ENCODE measurements at regions not wholly inside any gene's neighbourhood (a gene's known extent, or its start where the extent isn't known, plus 50 kb on each side); places are given as distances from the start of the nearest gene placed in this dataset.
A peak's percentile ranks its signal among the peaks of the same experiment; 100 is the strongest.
"Not testable (repeated sequence)": the region's sequence is repeated elsewhere in the genome, so short reads cannot be mapped to it uniquely, and the experiment has no call there.

DNA sequence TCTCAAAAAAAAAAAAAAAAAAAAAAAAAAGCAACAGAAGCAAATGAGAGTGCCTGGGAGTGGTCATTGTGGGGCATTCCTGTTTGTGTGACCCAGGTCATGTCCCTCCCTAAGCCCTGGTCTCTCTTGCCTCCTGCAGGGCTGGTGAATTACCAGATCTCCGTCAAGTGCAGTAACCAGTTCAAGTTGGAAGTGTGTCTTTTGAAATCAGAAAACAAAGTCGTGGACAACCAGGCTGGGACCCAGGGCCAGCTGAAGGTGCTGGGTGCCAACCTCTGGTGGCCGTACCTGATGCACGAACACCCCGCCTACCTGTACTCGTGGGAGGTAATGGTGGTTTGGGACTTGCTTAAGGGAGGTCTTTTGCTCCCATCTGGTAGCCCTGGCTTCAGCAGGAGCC is 1362.0 kb downstream of the CDH12 start:
- H3K4me3 ChIP-seq (ENCODE audit: low read depth, low read length), result not testable (repeated sequence)

DNA sequence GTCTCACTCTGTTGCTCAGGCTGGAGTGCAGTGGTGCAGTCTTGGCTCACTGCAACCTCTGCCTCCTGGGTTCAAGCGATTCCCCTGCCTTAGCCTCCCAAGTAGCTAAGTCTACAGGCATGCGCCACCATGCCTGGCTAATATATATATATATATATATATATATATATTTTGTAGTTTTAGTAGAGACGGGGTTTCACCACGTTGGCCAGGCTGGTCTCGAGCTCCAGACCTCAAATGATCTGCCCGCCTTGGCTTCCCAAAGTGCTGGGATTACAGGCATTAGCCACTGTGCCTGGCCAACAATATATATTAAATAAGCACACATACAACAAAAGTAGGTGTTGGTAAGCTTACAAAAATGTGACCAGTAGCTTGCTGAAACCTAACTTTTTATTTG is 1364.3 kb downstream of the CDH12 start:
- H3K4me3 ChIP-seq (ENCODE audit: low read depth, low read length); DNase-seq (ENCODE audit: low read depth): not testable (repeated sequence)

More for the DNA sequence above, 1362.0 kb downstream of the CDH12 start:
- DNase-seq (ENCODE audit: low read depth), result not testable (repeated sequence)

DNA sequence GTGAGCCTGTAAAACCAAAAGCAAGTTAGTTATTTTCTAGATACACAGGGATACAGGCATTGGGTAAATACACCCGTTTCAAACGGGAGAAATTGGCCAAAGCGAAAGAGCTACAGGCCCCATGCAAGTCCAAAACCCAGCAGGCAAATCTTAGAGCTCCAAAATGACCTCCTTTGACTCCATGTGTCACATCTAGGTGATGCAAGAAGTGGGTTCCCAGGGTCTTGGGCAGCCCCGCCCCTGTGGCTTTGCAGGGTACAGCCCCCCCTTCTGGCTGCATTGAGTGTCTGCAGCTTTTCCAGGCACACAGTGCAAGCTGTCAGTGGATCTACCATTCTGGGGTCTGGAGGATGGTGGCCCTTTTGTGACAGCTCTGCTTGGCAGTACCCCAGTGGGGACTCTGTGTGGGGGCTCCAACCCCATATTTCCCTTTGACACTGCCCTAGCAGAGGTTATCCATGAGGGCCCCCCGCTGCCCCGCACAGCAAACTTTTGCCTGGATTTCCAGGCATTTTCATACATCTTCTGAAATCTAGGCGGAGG is 1367.6 kb downstream of the CDH12 start:
- not testable (repeated sequence) for DNase-seq (ENCODE audit: low read depth); H3K4me3 ChIP-seq (ENCODE audit: low read depth, low read length)
- TF ChIP-seq, protein P1, sequence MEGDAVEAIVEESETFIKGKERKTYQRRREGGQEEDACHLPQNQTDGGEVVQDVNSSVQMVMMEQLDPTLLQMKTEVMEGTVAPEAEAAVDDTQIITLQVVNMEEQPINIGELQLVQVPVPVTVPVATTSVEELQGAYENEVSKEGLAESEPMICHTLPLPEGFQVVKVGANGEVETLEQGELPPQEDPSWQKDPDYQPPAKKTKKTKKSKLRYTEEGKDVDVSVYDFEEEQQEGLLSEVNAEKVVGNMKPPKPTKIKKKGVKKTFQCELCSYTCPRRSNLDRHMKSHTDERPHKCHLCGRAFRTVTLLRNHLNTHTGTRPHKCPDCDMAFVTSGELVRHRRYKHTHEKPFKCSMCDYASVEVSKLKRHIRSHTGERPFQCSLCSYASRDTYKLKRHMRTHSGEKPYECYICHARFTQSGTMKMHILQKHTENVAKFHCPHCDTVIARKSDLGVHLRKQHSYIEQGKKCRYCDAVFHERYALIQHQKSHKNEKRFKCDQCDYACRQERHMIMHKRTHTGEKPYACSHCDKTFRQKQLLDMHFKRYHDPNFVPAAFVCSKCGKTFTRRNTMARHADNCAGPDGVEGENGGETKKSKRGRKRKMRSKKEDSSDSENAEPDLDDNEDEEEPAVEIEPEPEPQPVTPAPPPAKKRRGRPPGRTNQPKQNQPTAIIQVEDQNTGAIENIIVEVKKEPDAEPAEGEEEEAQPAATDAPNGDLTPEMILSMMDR (conservative IDR thresholded peaks at IDR 0.05; ENCODE audit: low read depth, low read length), result peak; percentile 20

DNA sequence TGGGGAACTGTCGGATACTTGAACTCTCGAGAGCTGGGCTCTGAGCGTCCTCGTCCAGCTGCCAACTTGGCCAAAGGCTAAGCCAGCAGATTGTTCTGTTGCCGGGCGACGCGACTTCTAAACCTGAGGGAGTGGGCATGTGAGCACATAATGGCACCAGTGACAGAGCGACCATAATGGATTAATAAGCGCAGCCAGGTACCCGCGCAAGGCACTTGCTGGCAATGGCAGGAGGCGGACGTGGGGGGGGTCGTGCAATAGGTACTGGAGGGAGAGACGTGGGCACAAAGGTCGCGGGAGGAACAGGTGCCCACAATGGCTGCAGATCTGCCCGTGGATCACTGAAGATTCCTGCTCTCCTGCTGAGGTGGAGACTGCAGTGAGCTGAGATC is 1368.7 kb downstream of the CDH12 start:
- H3K4me3 ChIP-seq (ENCODE audit: low read depth, low read length); DNase-seq (ENCODE audit: low read depth): not testable (repeated sequence)

DNA sequence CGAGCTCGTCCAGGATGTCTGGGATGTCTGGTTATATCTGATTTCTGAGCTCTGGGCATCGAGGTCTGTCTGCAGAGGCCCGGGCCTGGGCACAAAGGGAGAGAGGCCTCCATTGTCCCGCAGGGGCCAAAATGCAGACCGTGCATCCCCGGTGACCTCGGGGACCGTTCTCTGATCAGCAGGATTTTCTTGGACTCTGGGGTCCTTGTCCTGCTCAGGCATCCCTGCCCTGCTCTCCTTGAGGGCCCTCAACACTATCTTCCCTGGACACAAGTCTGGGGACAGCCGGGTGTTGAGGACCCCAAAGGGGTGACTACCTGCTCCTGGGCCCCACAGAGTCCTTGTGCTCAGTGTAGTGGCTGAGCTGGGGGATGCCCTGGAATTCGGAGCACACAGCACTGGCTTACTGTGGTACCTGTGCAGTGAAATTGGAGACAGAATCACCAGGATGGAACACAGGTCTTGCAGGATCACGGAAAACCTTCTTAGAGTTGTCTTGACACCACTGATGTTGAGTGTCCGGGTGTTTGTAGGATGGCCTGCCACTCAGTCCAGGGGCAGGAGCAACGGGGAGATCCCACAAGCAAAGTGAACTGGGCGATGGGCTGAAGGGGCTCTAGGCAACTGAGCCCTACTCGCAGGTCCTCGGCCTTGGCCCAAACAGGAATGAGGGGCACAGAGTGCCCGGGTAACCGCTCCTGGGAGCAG is 1369.2 kb downstream of the CDH12 start:
- H3K4me3 ChIP-seq (ENCODE audit: low read depth, low read length); DNase-seq (ENCODE audit: low read depth): not testable (repeated sequence)

DNA sequence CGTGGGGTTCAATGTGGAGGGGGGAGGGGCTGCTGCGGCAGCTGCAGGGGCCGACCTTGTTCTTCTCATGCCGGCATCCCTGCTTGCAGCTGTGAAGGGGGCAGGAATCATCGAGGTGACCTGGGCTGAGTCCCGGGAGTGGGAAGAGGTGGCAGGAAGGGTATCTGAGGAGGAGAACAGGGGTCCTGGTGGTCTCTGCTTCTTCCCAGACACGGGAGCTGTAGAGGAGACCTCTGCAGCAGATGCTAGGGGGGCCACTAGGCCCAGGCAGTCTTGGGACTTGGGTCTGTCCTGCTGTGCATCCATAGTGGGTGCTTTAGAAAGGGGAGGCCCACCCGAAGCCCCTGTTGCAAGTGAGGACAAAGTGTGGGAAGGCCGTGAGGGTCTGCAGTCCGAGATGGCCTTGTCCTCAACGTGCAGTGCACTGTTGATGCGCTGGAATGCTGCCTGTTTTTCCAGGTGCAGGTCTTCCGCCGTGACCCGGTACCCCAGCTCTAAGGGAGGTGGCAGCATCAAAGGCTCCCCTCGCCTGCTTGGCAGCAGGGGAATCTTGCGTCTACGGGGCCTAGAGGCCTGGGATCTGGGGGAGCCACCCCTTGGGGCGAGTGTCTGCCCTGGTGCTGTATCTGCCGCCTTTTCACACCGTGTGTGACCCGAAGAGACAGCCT is 1370.0 kb downstream of the CDH12 start:
- not testable (repeated sequence) for DNase-seq (ENCODE audit: low read depth); H3K4me3 ChIP-seq (ENCODE audit: low read depth, low read length)

DNA sequence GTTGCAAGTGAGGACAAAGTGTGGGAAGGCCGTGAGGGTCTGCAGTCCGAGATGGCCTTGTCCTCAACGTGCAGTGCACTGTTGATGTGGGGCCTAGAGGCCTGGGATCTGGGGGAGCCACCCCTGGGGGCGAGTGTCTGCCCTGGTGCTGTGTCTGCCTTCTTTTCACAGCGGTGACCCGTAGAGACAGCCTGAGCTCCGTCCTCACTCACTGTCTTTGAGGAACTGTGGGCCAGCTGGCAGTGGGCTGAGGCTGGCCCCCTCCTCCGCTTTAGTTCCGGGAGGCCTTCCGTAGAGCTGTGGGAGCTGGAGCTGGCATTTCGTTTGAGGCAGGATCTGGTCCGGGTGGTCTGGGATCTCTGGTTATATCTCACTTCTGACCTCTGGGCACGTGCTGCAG is 1370.6 kb downstream of the CDH12 start:
- not testable (repeated sequence) for DNase-seq (ENCODE audit: low read depth); H3K4me3 ChIP-seq (ENCODE audit: low read depth, low read length)

DNA sequence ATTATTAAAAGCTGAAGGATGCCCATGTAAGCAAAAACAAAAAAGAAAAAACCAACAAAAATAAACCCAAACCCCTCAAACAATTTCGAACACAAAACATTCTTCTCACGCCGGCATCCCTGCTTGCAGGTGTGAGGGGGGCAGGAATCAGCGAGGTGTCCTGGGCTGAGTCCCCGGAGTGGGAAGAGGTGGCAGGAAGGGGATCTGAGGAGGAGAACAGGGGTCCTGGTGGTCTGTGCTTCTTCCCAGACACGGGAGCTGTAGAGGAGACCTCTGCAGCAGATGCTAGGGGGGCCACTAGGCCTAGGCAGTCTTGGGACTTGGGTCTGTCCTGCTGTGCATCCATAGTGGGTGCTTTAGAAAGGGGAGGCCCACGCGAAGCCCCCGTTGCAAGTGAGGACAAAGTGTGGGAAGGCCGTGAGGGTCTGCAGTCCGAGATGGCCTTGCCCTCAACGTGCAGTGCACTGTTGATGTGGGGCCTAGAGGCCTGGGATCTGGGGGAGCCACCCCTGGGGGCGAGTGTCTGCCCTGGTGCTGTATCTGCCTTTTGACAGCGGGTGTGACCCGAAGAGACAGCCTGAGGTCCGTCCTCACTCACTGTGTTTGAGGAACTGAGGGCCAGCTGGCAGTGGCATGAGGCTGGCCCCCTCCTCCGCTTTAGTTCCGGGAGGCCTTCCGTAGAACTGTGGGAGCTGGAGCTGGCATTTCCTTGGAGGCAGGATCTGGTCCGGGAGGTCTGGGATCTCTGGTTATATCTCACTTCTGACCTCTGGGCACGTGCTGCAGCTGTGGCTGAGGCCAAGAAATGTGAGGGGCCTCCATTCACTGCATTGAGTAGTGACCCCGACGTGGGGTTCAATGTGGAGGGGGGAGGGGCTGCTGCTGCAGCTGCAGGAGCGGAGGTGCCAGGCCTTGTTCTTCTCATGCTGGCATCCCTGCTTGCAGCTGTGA is 1371.5 kb downstream of the CDH12 start:
- not testable (repeated sequence) for H3K4me3 ChIP-seq (ENCODE audit: low read depth, low read length); DNase-seq (ENCODE audit: low read depth)

DNA sequence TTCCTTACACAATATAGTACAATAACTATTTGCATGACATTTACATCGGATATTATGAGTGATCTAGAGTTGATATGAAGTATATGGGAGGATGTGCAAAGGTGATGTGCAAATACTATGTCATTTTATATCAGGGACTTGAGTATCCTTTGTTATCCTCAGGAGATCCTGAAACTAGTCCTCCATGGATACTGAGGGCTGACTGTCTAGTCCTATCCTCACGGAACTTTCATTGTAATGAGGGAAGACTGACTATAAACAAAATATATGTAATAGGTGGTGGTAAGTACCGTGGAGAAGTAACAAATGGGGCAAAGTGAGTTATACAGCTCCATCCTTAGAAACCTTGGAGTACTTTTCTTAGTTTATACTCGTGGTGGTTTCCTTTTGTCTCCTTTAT is 1373.1 kb downstream of the CDH12 start:
- DNase-seq (ENCODE audit: low read depth); H3K4me3 ChIP-seq (ENCODE audit: low read depth, low read length): not testable (repeated sequence)

DNA sequence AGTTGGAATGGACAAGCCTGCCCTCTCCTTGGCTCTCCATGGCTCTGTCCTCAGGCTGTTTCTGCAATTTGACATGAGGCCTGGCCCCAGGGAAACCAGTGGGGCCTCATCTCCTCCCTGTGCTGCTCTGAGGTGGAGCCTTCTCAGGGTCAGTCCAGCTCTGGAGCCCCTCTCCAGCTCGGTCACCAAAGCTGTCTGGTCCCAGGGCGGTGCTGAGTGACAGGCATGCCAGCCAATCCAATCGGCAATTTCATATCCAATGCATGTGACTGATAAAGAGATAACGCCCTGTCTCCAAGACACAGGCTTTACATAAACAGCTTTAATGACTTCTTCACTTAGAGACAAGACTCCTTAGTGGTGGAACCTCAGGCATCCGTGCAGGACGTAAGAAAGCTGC is 1379.2 kb downstream of the CDH12 start:
- H3K4me3 ChIP-seq (ENCODE audit: low read depth, low read length), result not testable (repeated sequence)
- peak; percentile 4 for DNase-seq (ENCODE audit: low read depth)

DNA sequence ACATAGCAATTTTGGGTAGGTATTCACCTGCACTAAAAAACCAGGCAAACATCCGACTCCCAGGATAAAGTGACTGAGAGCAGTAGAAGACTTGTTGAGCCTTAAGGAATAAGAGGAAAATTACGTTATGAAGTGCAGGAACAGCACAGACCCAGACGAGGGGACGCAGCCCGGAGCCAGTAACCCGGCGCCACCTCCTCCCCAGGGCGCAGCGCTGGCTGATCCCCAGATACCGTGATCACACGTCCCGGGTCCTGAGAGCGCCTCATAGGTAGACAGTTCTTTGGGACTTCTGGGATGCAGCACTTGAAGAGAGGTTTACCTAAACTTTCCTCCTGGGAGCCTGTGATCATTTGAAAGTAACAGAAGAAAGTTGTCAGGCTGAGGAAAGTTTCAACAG is 1379.7 kb downstream of the CDH12 start:
- H3K4me3 ChIP-seq (ENCODE audit: low read depth, low read length); DNase-seq (ENCODE audit: low read depth): not testable (repeated sequence)

DNA sequence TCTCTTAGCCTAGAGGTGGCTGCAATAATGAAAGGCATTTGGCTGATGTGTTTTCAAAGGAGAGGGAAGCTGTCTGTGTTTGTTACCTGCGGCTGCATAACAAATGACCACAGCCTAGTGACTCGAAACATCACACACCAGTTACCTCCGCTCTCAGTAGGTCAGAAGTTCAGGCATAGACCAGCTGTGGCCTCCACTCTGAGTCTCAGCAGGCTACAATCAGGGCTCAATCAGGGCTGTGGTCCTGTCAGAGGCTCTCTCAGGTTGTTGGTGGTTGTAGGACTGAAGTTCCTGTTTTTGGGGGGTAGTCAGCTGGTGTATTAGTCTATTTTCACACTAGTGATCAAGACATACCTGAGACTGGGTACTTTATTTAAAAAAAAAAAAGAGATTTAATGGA is 1381.5 kb downstream of the CDH12 start:
- H3K4me3 ChIP-seq (ENCODE audit: low read depth, low read length); DNase-seq (ENCODE audit: low read depth): not testable (repeated sequence)

Data from choroid plexus epithelial cell (primary cell).